Naive thymus-derived CD4-positive, alpha-beta T cell (primary cell): ENCODE measurements at regions not wholly inside any gene's neighbourhood (a gene's known extent, or its start where the extent isn't known, plus 50 kb on each side); places are given as distances from the start of the nearest gene placed in this dataset.

Experiments
- ATAC-seq: fragments of 150-1000 bp; cut with Tn5 transposase; 2 replicates; pipeline ENCODE4 v1.10.0; 2021; ENCODE audit warnings: mild to moderate bottlenecking, moderate library complexity
- CTCF ChIA-PET: fragments of 350-600 bp; sonication (Branson Sonifier 250); formaldehyde crosslinking; loops from one replicate; lab custom pipeline; 2021; ENCODE audit warnings: antibody characterized with exemption; lab: Charles Lee
- POLR2A ChIA-PET: fragments of 350-600 bp; sonication (Branson Sonifier 250); formaldehyde crosslinking; loops from one replicate; lab custom pipeline; 2021; ENCODE audit warnings: antibody characterized with exemption, inconsistent platforms; lab: Charles Lee
- DNase-seq, 9 donors: peaks; one replicate each; pipeline versions ENCODE4 v3.0.0 to v3.0.0-alpha.2; 2020 to 2022; ENCODE audit warnings: mixed read lengths in 1 of 9
- H3K27ac ChIP-seq: one replicate; pipeline ENCODE4 v1.7.0; 2013; ENCODE audit warnings: mild to moderate bottlenecking, low read depth, low read length, moderate library complexity
- H3K27me3 ChIP-seq, 2 donors: one replicate each; pipeline ENCODE4 v1.7.0; 2013; ENCODE audit warnings: low read length in 2 of 2, mild to moderate bottlenecking in 2 of 2, moderate library complexity in 2 of 2; ENCODE audit not compliant: control insufficient read depth in 2 of 2, insufficient read depth in 2 of 2
- H3K36me3 ChIP-seq, 3 experiments: 1 replicate in 2 of 3; 2 replicates in 1 of 3; pipeline ENCODE4 v1.7.0; 2013; ENCODE audit warnings: low read length in 3 of 3, mild to moderate bottlenecking in 3 of 3, moderate library complexity in 1 of 3; ENCODE audit not compliant: insufficient read depth in 3 of 3, control insufficient read depth in 2 of 3
- H3K4me1 ChIP-seq, 2 donors: one replicate each; pipeline ENCODE4 v1.7.0; 2013; ENCODE audit warnings: low read length in 2 of 2, mild to moderate bottlenecking in 2 of 2, moderate library complexity in 1 of 2; ENCODE audit not compliant: control insufficient read depth in 2 of 2, insufficient read depth in 2 of 2
- H3K4me3 ChIP-seq: 2 replicates; pipeline ENCODE4 v1.7.0; 2013; ENCODE audit warnings: mild to moderate bottlenecking, low read length
- H3K9me3 ChIP-seq, 3 experiments: 1 replicate in 2 of 3; 2 replicates in 1 of 3; pipeline ENCODE4 v1.7.0; 2013; ENCODE audit warnings: low read length in 3 of 3; ENCODE audit not compliant: control insufficient read depth in 2 of 3
- H3K27ac Mint-ChIP-seq, 9 donors: one replicate each; pipeline ENCODE4 v1.8.0; 2020 to 2022; ENCODE audit warnings: mixed read lengths in 9 of 9, mild to moderate bottlenecking in 8 of 9, moderate library complexity in 5 of 9, inconsistent platforms in 2 of 9
- H3K27me3 Mint-ChIP-seq, 5 donors: one replicate each; pipeline ENCODE4 v1.8.0; 2021 to 2022; ENCODE audit warnings: mixed read lengths in 5 of 5, mild to moderate bottlenecking in 1 of 5
- H3K36me3 Mint-ChIP-seq, 5 donors: one replicate each; pipeline ENCODE4 v1.8.0; 2020 to 2022; ENCODE audit warnings: mixed read lengths in 5 of 5, mild to moderate bottlenecking in 3 of 5, inconsistent platforms in 1 of 5
- H3K4me1 Mint-ChIP-seq, 7 donors: one replicate each; pipeline ENCODE4 v1.8.0; 2020 to 2022; ENCODE audit warnings: mixed read lengths in 7 of 7, mild to moderate bottlenecking in 3 of 7, inconsistent platforms in 1 of 7
- H3K4me3 Mint-ChIP-seq, 10 donors: one replicate each; pipeline ENCODE4 v1.8.0; 2020 to 2022; ENCODE audit warnings: mild to moderate bottlenecking in 10 of 10, mixed read lengths in 10 of 10, moderate library complexity in 6 of 10, inconsistent platforms in 2 of 10
- H3K9me3 Mint-ChIP-seq, 11 donors: one replicate each; pipeline ENCODE4 v1.8.0; 2020 to 2022; ENCODE audit warnings: mixed read lengths in 11 of 11, mild to moderate bottlenecking in 4 of 11, inconsistent platforms in 1 of 11, moderate library complexity in 1 of 11
- intact Hi-C, 2 donors: fragments of 100-400 bp; cut with micrococcal nuclease; formaldehyde crosslinking; loops; one replicate each; pipeline ENCODE4 v1.15.1; 2023

- ATAC-seq (no peak), DNase-seq (no peak)
- Histone ChIP-seq H3K4me3 (no peak overlapping the region), H3K9me3 (no peaks in the 10 kb centered on the region), H3K4me1 (no peaks in the 10 kb centered on the region), H3K27ac (no peak overlapping the region), H3K27me3 (no peaks in the 10 kb centered on the region), H3K36me3 (no peaks in the 10 kb centered on the region)
- ChIA-PET POLR2A (no interaction called here), CTCF (no interaction called here)
- no peak overlapping the region for H3K27ac Mint-ChIP-seq
- H3K36me3 Mint-ChIP-seq: no peaks in the 10 kb centered on the region
- H3K9me3 Mint-ChIP-seq: peaks cover 0 to 9% (median 3%) of the 10 kb centered on the region in 11 donors
- H3K4me3 Mint-ChIP-seq: no peak overlapping the region
- no peaks in the 10 kb centered on the region for H3K27me3 Mint-ChIP-seq
- H3K4me1 Mint-ChIP-seq: no peaks in the 10 kb centered on the region
- intact Hi-C loops: no loop called here
Observed at GRCh38 chr4:180696460-180697092, 1546.6 kb upstream of the TENM3 start.

DNA sequence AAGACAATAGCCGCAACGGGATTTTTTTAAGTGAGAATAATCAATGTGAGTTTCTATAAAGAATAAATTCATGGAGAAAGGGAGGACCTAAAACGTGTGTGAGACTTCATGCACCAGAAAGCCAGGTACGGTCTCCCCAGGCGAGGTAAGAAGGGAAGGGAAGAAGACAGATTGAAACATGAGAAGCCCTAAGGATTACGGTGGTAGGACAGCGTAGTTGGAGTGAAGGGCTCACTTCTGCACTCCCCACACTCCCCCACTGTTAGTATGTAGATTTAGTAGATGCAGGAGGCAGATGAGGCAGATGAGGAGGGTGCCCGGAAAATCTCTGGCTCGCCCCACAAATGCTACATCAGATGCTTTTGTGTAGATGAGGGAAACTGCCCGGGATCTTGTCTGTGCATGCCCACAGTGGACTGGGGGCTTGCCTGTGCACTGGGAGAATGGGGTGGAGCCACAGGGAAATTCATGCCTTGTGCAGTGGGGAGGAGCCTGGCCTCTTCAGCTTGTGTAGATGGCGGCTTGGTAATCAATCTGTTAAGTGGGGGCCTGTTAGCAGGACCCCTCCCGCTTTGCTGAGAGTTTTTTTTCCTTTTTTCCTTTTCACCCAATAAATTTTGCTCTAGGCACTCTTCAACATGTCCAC is 1544.5 kb upstream of the TENM3 start:
- ATAC-seq (no peak), DNase-seq (no peak)
- H3K4me3 ChIP-seq: no peak overlapping the region
- Mint-ChIP-seq H3K27me3 (no peaks in the 10 kb centered on the region), H3K36me3 (no peaks in the 10 kb centered on the region), H3K9me3 (peaks cover 0 to 7% (median 3%) of the 10 kb centered on the region in 11 donors), H3K4me3 (no peak overlapping the region), H3K27ac (no peak overlapping the region), H3K4me1 (no peaks in the 10 kb centered on the region)
- no peaks in the 10 kb centered on the region for H3K4me1 ChIP-seq
- no peaks in the 10 kb centered on the region for H3K9me3 ChIP-seq
- POLR2A ChIA-PET: no interaction called here
- intact Hi-C loops: no loop called here
- CTCF ChIA-PET: no interaction called here
- H3K27me3 ChIP-seq: no peaks in the 10 kb centered on the region
- no peaks in the 10 kb centered on the region for H3K36me3 ChIP-seq
- no peak overlapping the region for H3K27ac ChIP-seq

GRCh38 chr4:180706766-180707165 is 1536.4 kb upstream of the TENM3 start:
- H3K36me3 Mint-ChIP-seq: no peaks in the 10 kb centered on the region
- Histone ChIP-seq H3K9me3 (no peaks in the 10 kb centered on the region), H3K4me3 (no peak overlapping the region), H3K27me3 (no peaks in the 10 kb centered on the region), H3K36me3 (no peaks in the 10 kb centered on the region), H3K27ac (no peak overlapping the region), H3K4me1 (no peaks in the 10 kb centered on the region)
- ATAC-seq (no peak), DNase-seq (no peak)
- no peaks in the 10 kb centered on the region for H3K4me1 Mint-ChIP-seq
- peaks cover 0 to 20% (median 7%) of the 10 kb centered on the region in 11 donors for H3K9me3 Mint-ChIP-seq
- ChIA-PET POLR2A (no interaction called here), CTCF (no interaction called here)
- H3K27me3 Mint-ChIP-seq: no peaks in the 10 kb centered on the region
- intact Hi-C loops: no loop called here
- no peak overlapping the region for H3K27ac Mint-ChIP-seq
- H3K4me3 Mint-ChIP-seq: no peak overlapping the region

GRCh38 chr4:180710628-180711337 is 1532.4 kb upstream of the TENM3 start:
- Mint-ChIP-seq H3K27ac (no peak overlapping the region), H3K27me3 (no peaks in the 10 kb centered on the region), H3K4me1 (no peaks in the 10 kb centered on the region), H3K9me3 (peaks cover 2 to 21% (median 9%) of the 10 kb centered on the region in 11 donors), H3K4me3 (no peak overlapping the region), H3K36me3 (no peaks in the 10 kb centered on the region)
- H3K27me3 ChIP-seq: no peaks in the 10 kb centered on the region
- no peak for DNase-seq
- H3K4me1 ChIP-seq: no peaks in the 10 kb centered on the region
- H3K4me3 ChIP-seq: no peak overlapping the region
- ATAC-seq: no peak
- no peaks in the 10 kb centered on the region for H3K36me3 ChIP-seq
- no peaks in the 10 kb centered on the region for H3K9me3 ChIP-seq
- intact Hi-C loops: no loop called here
- ChIA-PET CTCF (no interaction called here), POLR2A (no interaction called here)
- no peak overlapping the region for H3K27ac ChIP-seq

- Mint-ChIP-seq H3K4me1 (no peaks in the 10 kb centered on the region), H3K27me3 (no peaks in the 10 kb centered on the region), H3K36me3 (no peaks in the 10 kb centered on the region), H3K27ac (no peak overlapping the region), H3K9me3 (peaks cover 0 to 16% (median 5%) of the 10 kb centered on the region in 11 donors), H3K4me3 (no peak overlapping the region)
- DNase-seq (no peak), ATAC-seq (no peak)
- no peak overlapping the region for H3K27ac ChIP-seq
- intact Hi-C loops: no loop called here
- H3K4me1 ChIP-seq: no peaks in the 10 kb centered on the region
- no peak overlapping the region for H3K4me3 ChIP-seq
- CTCF ChIA-PET: no interaction called here
- H3K36me3 ChIP-seq: no peaks in the 10 kb centered on the region
- POLR2A ChIA-PET: no interaction called here
- no peaks in the 10 kb centered on the region for H3K27me3 ChIP-seq
- no peaks in the 10 kb centered on the region for H3K9me3 ChIP-seq
Observed at GRCh38 chr4:180717451-180718033, 1525.7 kb upstream of the TENM3 start.

- H3K36me3 ChIP-seq: no peaks in the 10 kb centered on the region
- ATAC-seq: no peak
- H3K4me3 Mint-ChIP-seq: no peak overlapping the region
Observed at GRCh38 chr4:180721356-180721755, 1521.8 kb upstream of the TENM3 start.

More at GRCh38 chr4:180721356-180721755, 1521.8 kb upstream of the TENM3 start:
- Mint-ChIP-seq H3K27ac (no peak overlapping the region), H3K36me3 (no peaks in the 10 kb centered on the region), H3K4me1 (no peaks in the 10 kb centered on the region), H3K27me3 (no peaks in the 10 kb centered on the region), H3K9me3 (peaks cover 0 to 22% (median 0%) of the 10 kb centered on the region in 11 donors)
- Histone ChIP-seq H3K9me3 (no peaks in the 10 kb centered on the region), H3K27me3 (no peaks in the 10 kb centered on the region), H3K4me1 (no peaks in the 10 kb centered on the region), H3K27ac (no peak overlapping the region), H3K4me3 (no peak overlapping the region)
- no peak for DNase-seq
- ChIA-PET CTCF (no interaction called here), POLR2A (no interaction called here)
- intact Hi-C loops: no loop called here
